ENCODE measurements at regions not wholly inside any gene's neighbourhood (a gene's known extent, or its start where the extent isn't known, plus 50 kb on each side); places are given as distances from the start of the nearest gene placed in this dataset.

DNA sequence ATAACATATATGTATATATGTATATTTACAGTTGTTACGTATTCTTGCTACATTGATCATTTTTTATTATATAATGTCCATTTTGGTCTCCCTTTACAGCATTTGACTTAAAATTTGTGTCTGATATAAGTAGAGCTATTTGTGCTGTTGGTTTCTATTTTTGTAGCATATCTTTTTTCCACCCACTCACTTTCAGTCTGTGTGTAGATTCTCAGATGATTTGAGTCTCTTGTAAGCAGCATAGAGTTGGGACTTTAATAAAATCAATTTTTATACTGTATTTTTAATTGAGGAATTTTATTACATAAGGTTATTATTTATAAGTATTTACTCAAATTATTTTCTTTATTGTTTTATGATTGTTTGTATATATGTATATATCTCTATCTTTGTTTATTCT, 1293.7 kb downstream of the TMEM121 start:
- DNase-seq = no peak

DNA sequence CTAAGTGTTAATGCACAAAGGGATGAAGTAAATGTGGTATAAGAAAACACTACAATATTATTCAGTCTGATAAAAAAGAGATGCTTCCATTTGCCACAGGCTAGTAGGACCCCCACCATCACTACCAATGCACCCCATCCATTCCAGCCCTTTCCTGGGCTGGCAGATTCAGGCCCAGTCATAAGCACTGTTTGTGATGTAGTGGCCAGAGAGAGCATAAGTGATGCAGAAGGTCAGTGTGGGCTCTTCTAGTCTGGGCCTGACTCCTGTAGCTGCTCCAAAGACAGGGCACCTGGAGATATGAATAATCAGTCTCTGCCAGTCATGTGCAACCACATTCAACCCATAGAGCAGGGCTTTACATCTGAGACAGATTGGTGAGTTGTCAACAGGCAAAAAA, 1294.7 kb downstream of the TMEM121 start:
- no peak for DNase-seq

DNA sequence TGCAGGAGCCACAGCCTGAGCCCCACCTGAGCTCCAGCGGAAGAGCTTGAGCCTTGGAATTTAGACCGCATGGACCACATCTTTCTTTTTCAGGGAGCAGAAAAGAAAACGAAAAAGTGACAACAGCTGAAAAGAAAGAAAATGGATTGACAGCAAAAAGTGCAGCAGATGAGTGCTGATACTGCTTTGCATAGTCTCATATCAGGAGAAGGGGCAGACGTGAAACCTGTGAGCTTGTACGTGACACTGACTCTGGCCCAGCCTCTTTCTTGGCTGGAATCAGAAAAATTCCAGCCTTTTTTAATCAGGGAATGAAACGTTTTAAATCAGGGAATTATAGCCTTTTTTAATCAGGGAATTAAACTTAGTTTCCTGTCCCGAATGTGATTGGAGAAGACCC, 1296.5 kb downstream of the TMEM121 start:
- no peak for DNase-seq

DNA sequence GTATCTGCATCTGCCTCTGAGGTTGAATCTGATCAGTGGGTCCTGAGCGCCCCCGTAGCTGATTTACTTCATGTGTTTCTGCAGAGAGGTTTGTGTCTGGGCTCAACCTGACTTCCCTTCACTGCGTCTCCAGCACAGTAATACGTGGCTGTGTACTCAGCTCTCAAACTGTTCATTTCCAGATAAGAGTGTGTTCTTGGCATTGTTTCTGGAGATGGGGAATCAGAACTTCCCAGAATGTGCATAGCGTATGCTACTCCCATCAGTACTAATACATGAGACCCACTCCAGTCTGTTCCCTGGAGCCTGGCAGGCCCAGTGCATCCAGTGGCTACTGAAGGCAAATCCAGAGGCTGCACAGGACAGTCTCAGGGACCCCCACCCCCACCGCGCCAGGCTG, 1297.2 kb downstream of the TMEM121 start:
- no peak for DNase-seq

DNA sequence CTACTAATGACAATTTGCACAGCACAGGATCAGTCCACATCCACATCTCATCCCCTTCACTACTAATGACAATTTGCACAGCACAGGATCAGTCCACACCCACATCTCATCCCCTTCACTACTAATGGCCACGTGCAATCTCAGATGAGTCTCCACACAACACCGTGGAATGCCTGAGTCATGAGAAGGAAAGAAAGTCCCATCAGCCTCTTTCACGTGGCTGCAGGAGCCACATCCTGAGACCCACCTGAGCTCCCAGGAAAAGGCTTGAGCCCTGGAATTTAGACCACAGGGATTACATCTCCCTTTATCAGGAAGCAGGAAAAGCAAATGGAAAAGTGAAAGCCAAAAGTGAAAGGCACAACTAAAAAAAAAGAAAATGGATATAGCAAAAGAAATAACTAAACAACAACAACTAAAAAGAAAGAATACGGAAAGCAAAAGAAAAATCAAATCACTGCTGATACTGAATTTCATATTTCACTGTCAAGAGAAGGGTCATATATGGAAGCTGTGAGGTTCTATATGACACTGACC, 1300.5 kb downstream of the TMEM121 start:
- no peak for DNase-seq

DNA sequence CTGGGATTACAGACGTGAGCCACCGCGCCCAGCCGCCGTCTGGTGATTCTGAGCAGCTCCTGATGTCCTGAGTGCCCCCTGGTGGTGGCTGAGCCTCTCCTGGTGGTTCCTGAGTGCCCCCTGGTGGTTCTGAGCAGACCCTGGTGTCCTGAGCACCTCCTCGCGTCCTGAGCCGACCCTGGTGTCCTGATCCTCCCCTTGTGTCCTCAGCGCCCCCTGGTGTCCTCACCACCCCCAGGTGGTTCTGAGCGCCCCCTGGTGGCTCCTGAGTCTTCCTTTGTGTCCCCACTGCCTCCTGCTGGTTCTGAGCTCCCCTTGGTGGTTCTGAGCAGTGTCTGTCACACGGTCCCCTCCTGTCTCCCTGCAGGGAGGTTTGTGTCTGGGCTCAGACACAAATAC, 1304.9 kb downstream of the TMEM121 start:
- DNase-seq = peak; percentile 49 to 67

DNA sequence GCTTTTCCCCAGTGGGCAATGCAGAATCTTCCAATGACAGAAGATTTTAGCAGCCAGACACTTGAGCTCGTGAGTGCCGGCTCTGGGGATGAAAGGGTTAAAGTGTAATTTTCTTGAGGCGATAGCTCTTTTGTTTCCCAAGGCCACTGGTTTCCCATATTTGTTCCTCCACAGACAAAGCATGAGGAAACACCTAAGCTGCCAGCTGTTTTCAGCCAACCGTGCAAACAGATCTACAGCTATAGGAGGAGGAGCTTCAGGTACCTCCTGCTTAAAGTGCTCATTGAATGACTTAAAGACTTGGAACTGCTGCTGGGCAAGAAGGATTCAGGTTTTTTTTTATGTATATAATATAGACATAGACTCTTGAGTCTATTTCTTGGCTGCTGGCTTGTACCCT, 1311.5 kb downstream of the TMEM121 start:
- DNase-seq = no peak

DNA sequence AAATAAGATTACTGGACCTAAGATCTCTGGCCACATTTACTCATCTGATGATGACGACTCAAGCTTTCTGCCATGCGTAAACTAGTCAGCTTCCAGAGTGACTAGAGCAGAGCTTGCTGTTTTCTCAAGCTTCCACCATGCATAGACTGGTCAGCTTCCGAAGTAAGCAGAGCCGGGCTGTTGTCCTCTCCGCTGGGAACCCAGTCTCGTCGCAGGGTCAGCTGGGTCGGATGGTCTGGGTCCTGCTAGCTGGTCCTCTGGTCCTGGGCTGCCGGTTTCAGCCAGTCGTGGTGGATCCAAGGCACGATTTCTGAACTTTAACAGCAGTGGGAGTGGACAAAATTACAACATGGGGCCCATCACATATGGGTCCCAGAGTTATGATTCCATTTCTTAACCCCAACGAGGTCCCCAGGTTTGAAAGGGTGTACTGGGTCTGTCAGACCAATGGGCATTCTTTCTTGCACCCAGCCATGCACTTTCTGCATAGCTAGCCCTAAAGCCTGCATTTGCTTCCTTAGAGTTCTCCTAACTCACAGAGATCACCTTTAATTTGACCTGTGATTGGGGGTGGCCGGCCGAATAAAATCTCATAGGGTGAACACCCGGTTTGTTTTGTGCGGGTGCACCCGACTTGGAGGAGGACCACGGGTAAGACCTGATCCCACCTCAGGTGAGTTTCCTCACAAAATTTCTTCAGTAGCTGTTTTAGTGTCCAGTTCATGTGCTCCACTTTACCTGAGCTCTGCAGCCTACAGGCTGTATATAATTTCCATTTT, 1312.8 kb downstream of the TMEM121 start:
- no peak for DNase-seq

DNA sequence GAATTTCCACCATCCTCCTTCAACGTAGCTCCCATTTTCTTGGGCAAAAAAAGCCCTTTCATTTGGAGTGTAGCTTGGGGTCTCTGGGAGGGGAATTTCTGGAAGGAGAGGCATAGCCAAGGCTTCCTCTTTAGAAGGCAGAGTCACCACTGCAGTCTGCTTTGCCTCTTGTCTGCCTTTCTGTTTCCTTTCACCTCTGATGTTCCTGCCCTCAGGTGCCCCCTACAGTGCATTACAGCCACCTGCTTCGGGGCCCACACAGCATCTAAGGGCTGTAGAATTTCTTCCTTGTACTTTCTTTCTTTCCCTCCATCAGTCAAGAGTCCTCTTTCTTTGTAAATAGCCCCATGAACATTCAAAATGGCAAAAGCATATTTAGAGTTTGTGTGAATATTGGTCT, 1313.9 kb downstream of the TMEM121 start:
- DNase-seq = peak in 1 of 2 donors; percentile 15

DNA sequence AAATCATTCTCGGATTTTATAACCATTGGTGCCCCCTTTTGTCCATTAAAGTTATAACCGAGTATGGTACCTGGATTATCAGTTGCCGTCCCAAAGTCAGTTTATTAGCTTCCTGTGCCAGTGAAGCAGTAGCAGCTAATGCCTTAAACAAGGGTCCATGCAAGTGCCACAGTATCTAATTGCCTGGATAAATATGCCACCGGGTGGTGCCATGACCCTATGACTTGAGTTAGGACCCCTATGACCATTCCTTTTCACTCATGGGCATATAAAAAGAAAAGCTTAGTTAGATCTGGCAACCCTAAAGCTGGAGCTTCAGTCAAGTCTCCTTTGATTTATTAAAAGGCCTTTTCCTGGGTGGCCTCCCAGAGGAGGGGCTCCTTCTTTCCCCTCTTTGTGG, 1314.6 kb downstream of the TMEM121 start:
- DNase-seq = no peak

DNA sequence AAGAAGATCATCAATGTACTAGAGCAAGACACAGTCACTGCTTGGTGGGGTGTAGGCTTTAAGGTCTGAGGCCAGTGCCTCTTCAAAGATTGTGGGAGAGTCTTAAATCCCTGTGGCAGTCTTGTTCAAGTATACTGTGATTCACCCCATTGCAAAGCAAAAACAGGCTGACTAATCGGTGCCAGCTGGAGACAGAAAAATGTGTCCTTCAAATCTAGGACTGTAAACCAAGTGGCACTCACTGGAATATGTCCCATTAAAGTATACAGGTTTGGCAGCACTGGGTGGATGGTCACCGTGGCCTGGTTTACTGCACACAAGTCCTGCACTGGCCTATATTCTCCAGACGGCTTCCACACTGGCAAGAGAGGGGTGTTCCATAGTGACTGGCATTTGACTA, 1315.3 kb downstream of the TMEM121 start:
- no peak for DNase-seq

DNA sequence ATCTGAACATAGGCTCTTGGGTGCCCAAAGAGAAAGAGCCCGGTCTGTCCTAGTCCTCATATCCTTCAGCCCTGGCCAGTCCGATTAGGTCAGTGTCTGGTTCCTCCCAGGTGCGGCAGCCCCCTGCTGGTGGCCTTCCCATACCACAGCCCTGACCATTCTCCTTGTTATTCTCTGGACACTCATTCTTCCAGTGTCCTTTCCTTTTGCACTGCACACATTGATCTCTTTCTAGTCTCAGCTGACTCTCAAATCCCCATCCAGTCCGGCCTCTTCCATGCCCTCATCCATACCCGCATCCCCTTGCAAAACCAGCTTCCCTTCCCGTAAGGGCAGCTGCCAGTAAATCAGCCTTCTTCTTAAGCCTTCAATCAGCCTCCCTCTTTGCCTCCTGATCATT, 1316.3 kb downstream of the TMEM121 start:
- DNase-seq = peak in 1 of 2 donors; percentile 10

DNA sequence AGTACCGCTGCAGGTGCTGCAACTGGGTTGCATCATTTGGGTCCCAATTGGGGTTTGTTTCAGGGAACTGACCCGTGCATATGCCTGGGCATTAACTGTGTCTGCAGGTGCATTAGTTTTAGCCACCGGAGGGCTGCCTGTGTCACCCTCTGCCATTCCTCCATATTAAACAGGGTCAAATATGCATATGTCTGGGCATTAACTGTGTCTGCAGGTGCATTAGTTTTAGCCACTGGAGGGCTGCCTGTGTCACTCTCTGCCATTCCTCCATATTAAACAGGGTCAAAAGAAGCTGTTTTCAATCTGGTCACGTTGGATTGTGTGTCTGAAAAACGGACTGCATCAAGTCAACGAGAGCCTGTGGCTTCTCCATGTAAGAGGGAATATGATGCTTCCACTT, 1317.0 kb downstream of the TMEM121 start:
- no peak for DNase-seq

DNA sequence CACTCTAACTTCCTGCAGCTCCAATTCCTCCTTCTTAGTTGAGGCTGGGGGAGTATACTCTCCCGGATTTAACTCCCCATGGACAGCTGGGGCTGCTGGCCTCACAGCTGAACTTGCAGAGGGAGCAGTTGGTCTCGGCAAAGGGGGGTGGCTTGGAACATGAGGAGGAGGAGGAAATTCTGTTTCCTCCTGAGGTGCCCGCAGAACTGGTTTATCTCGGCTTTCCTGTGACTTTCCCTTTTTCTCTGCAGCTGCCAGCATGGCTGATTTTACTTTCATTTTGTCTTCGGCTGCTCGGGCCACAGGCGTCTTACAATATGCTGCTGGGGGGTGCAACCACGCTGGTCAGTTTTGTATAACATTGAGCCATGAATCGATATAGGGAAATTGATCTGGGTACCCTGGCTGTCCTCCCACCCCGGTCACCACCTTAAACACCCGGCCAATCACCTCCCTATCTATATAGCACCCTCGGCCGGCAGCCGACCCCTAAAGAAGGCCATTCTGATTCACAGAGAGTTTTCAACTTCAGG, 1317.6 kb downstream of the TMEM121 start:
- peak; percentile 23 to 39 for DNase-seq

DNA sequence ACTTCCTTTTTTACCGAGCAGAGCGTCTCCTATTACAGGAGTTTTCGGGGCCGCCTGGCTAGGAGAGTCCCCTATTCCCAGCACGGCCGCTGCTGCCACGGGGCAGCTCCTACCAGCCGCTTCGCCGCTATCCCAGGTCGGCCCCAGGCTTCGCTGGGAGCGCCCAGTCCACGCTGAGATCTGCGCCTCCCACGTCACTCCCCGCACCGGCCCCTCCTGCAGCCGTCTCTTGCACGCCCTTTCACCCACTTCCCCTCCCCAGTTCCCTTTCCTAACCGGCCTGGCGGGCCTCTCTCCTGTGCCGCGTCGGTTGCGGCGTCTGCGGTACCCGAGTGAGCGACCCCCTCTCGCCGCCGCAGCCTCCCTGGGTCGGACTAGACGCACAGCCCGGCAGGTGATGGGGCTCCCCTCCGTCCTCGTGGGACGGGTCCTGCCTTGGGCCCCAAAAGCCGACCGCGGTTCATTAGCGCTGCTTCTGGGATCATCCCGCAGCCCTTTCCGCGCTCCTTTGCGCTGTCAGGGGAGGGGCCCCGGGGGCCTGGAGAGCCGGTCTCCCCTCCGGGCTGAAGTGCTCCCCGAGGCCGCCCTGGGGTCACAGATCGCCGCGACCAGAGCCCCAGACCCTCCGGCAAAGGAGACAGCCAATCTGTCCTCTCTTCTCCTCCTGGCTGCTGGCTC, 1318.4 kb downstream of the TMEM121 start:
- peak; percentile 65 to 81 for DNase-seq

DNA sequence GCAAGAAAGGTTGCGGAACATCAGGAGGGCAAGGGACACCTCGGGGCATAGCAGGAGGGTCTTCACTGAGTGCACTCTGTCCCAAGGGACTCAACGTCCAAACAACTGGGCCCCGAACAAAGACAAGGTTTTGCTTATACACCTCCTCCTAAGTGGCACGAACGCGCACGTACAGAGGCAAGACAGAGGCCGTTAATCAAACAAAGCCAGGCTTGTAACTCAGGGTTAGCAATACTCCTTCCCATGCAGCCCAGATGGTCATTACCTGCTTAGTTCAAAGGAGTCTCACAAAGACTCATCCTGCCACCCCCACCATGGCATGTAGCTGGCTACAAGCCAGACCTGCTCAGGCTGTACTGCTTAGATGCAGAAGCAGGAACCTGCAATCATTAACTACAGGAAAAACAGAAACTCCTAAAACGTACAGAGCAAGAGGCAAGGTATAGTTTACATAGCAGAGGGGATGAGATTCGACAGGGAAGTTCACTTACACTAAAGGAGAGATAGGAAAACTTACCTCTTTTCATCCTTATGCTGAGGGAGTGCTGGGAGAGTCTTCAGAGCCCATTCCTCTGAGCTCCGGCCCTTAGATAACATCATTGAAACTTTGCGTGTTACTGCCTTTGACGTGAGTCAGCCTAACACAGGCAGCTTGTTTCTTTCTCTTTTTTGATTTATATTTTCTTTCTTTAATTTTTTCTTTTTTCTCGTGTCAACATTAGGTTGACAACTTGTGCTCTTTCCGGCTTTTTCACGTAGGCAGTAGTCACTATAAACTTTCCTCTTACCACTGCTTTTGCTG, 1319.1 kb downstream of the TMEM121 start:
- DNase-seq = peak; percentile 33 to 45

DNA sequence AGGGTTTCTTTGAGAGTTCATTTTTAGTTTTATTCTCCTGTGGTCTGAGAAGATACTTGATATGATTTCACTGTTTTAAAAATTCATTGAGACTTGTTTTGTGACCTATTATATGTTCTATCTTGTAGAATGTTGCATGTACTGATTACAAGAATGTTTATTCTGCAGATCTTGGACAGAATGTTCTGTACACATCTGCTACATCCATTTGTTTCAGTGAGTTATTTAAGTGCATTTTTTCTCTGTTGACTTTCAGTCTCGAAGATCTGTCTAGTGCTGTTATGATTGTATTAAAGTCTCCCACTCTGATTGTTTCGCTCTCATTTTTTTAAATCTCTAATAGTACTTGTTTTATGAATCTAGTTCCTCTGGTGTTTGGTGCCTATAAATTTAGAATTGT, 1319.8 kb downstream of the TMEM121 start:
- DNase-seq = no peak

DNA sequence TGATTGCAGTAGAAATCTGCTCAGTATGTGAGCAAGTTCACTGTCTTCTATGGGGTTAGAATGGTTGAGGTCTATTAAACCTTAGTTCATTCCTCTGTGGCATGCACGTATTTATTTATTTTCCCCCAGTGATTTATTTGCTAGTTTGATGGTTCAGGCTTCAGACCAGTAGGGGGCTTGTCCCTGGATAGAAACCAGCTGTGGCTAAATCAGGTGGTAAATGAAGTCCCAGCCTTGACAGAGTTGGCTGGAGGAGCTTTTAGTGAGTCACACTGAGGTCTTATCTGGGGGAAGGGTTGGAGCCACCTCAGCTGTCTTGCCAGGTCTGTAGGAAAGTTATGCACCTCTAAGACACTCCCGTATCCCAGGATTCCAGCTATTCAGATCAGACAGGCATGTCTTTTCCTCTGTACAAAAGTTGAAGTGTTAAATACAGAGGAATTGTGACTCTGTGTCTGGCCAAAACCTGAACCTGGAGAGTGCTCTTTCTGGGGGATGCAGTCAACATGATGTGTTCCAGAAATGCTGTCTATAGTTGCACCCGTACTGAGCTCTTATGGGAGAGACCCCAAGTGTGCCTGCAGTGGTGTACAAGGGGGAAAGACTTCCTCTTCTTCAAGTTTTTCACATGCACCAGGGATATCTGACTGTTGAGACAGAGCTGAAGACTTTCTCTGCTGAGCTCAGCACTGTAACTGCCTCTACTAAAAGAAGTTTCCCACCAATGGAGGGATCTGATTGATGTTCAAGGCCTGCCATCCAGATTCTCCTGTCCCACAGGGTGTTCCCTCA, 1322.1 kb downstream of the TMEM121 start:
- peak in 1 of 2 donors; percentile 17 for DNase-seq

DNA sequence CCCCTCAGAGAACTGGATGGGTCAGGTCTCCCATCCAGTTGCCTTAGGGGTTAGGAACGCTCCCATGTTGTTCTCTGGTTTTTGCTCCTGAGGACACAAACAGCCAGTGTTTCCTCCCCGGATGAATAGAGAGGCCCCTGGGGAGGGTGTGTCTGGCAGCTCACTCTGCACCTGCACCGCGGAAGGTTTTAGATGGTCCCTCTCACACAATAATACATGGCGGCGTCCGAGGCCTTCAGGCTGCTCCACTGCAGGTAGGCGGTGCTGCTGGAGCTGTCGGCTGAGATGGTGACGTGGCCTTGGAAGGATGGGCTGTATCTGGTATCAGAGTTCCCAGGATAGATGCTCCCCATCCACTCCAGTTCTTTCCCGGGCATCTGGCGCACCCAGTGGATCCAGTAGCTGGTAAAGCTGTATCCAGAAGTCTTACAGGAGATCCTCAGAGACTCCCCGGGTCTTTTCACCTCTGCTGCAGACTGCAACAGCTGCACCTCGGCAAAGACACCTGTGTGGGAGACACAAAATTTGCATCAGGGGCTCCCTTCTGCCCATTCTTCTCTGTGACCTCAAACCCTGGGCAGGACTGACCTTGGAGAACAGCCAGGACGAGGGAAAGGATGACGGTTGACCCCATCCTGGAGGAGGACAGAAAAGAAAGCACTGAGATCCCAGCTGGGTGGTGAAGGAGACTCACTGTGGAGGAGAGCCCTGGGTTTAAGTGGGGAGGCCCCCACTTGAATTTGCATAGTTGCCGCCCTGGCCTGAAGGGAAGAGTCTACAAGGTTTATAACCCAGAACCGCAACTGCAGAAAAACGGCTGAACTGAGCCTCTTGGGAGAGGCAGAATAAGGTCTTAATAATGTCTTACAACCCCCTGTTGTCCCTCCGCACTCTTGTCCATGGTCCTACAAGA, 1324.8 kb downstream of the TMEM121 start:
- DNase-seq = peak in 1 of 2 donors; percentile 41

DNA sequence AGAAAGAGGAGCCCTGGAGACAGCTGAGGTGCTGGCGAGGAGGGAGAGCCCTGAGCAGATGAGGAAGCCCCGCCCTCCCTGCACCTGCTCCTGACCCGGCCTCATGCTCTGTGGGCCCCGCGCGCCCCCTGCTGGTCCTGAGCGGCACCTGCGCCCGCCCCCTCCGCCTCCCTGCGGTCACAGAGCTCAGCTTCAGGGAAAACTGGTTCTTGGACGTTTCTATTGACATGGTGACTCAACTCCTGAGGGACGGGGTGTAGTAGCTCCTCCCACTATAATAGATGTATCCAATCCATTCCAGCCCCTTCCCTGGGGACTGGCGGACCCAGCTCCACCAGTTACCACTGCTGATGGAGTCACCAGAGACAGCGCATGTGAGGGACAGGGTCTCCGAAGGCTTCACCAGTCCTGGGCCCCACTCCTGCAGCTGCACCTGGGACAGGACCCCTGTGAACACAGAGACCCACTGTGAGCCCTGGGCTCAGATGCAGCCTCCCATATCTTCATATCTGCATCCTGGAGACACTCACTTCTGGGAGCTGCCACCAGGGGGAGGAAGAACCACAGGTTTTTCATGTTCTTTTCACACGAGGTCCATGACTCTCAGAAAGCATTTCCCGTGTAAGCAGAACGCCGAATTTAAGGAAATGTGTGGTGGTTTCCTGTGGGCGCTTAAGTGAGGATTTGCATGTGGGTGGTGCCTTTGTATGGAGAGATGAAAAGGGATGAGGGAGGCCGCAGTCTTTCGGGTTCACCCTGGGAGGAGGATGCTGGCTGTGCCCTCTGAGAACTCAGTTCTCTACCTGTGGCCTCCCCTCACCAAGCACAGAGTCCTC, 1346.4 kb downstream of the TMEM121 start:
- DNase-seq = peak; percentile 81 to 85

All from CD4-positive, alpha-beta T cell treated with Interleukin-1 beta for 1 hour (primary cell).